Astrocyte (in vitro differentiated cells and primary cell): ENCODE measurements at regions not wholly inside any gene's neighbourhood (a gene's known extent, or its start where the extent isn't known, plus 50 kb on each side); places are given as distances from the start of the nearest gene placed in this dataset.
A peak's percentile ranks its signal among the peaks of the same experiment; 100 is the strongest.

Experiments
- DNase-seq: peaks from one replicate; pipeline ENCODE4 v3.0.0-alpha.2; 2010; ENCODE audit warnings: low read depth
- FAIRE-seq: peaks from 2 replicates; lab custom pipeline; 2011; peaks lifted over from hg19 to GRCh38; lab: Jason Lieb, UNC
- H2AFZ ChIP-seq: 2 replicates; pipeline ENCODE4 v1.6.0; 2012; ENCODE audit warnings: low read depth, low read length, inconsistent platforms
- H3K27ac ChIP-seq: 2 replicates; pipeline ENCODE4 v1.5.1; 2011; ENCODE audit warnings: low read depth, low read length, inconsistent platforms
- H3K27me3 ChIP-seq: 2 replicates; pipeline ENCODE4 v1.6.0; 2011; ENCODE audit warnings: low read length, inconsistent platforms; ENCODE audit not compliant: insufficient read depth
- H3K36me3 ChIP-seq: 2 replicates; pipeline ENCODE4 v1.5.1; 2011; ENCODE audit warnings: low read length, inconsistent platforms; ENCODE audit not compliant: insufficient read depth
- H3K4me1 ChIP-seq: 2 replicates; pipeline ENCODE4 v1.5.1; 2011; ENCODE audit warnings: low read length, inconsistent platforms; ENCODE audit not compliant: insufficient read depth
- H3K4me2 ChIP-seq: 2 replicates; pipeline ENCODE4 v1.6.0; 2012; ENCODE audit warnings: low read length, inconsistent platforms
- H3K4me3 ChIP-seq: 2 replicates; pipeline ENCODE4 v1.5.1; 2011; ENCODE audit warnings: low read depth, mild to moderate bottlenecking, low read length, inconsistent platforms; ENCODE audit not compliant: insufficient read depth
- H3K79me2 ChIP-seq: 2 replicates; pipeline ENCODE4 v1.6.0; 2012; ENCODE audit warnings: mild to moderate bottlenecking, low read length, inconsistent platforms; ENCODE audit not compliant: insufficient read depth
- H3K9ac ChIP-seq: 2 replicates; pipeline ENCODE4 v1.6.0; 2012; ENCODE audit warnings: mild to moderate bottlenecking, low read length, inconsistent platforms
- H3K9me3 ChIP-seq: 2 replicates; pipeline ENCODE4 v1.5.1; 2012; ENCODE audit warnings: low read depth, mild to moderate bottlenecking, low read length, inconsistent platforms; ENCODE audit not compliant: insufficient read depth
- H4K20me1 ChIP-seq: 2 replicates; pipeline ENCODE4 v1.6.0; 2012; ENCODE audit warnings: low read length, inconsistent platforms; ENCODE audit not compliant: insufficient read depth
- H3K27ac Mint-ChIP-seq: one replicate; pipeline ENCODE4 v1.8.0; 2021; ENCODE audit warnings: mild to moderate bottlenecking, mixed read lengths; ENCODE audit not compliant: unreplicated experiment
- H3K27me3 Mint-ChIP-seq: one replicate; pipeline ENCODE4 v1.8.0; 2021; ENCODE audit warnings: low read depth, mixed read lengths; ENCODE audit not compliant: unreplicated experiment
- H3K36me3 Mint-ChIP-seq: one replicate; pipeline ENCODE4 v1.8.0; 2021; ENCODE audit warnings: low read depth, mixed read lengths; ENCODE audit not compliant: unreplicated experiment
- H3K4me1 Mint-ChIP-seq: one replicate; pipeline ENCODE4 v1.8.0; 2021; ENCODE audit warnings: low read depth, mixed read lengths; ENCODE audit not compliant: unreplicated experiment
- H3K4me3 Mint-ChIP-seq: one replicate; pipeline ENCODE4 v1.8.0; 2021; ENCODE audit warnings: mild to moderate bottlenecking, moderate library complexity, mixed read lengths; ENCODE audit not compliant: unreplicated experiment
- H3K9me3 Mint-ChIP-seq: one replicate; pipeline ENCODE4 v1.8.0; 2021; ENCODE audit warnings: mild to moderate bottlenecking, mixed read lengths; ENCODE audit not compliant: unreplicated experiment
- EZH2 ChIP-seq: IDR thresholded peaks from 2 replicates; pipeline ENCODE4 v1.6.1; 2012; ENCODE audit warnings: mild to moderate bottlenecking, low read length, inconsistent platforms; ENCODE audit not compliant: insufficient read depth
- TF ChIP-seq, protein P1 (sequence below): IDR thresholded peaks from 2 replicates; pipeline ENCODE4 v1.5.1; 2011; ENCODE audit warnings: low read depth, mild to moderate bottlenecking, inconsistent platforms, low read length, moderate library complexity; ENCODE audit not compliant: insufficient read depth

DNA sequence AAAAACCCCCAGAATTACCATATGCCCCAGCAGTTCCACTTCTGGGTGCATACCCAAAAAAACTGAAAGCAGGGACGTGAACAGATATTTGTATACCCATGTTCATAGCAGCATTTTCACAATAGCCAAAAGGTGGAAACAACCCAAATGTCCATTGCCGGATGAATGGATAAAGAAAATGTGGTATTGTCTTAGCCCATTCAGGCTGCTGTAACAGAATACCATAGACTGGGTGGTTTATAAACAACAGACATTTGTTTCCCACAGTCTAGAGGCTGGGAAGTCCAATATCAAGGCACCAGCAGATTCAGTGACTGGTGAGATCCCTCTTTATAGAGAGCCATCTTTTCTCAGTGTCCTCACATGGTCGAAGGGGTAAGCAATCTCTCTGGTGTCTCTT lies 182.1 kb upstream of the ANKRD28 start:
- Mint-ChIP-seq H3K4me1 (peaks cover 16% of the 10 kb centered on the region), H3K4me3 (no peak overlapping the region), H3K27ac (no peak overlapping the region), H3K36me3 (no peaks in the 10 kb centered on the region), H3K9me3 (peaks cover 7% of the 10 kb centered on the region), H3K27me3 (no peaks in the 10 kb centered on the region)
- no peak overlapping the region for H2AFZ ChIP-seq
- H3K9ac ChIP-seq = no peak overlapping the region
- no peaks in the 10 kb centered on the region for H4K20me1 ChIP-seq
- no peaks in the 10 kb centered on the region for H3K36me3 ChIP-seq
- H3K27ac ChIP-seq = no peak overlapping the region
- TF ChIP-seq, protein P1, sequence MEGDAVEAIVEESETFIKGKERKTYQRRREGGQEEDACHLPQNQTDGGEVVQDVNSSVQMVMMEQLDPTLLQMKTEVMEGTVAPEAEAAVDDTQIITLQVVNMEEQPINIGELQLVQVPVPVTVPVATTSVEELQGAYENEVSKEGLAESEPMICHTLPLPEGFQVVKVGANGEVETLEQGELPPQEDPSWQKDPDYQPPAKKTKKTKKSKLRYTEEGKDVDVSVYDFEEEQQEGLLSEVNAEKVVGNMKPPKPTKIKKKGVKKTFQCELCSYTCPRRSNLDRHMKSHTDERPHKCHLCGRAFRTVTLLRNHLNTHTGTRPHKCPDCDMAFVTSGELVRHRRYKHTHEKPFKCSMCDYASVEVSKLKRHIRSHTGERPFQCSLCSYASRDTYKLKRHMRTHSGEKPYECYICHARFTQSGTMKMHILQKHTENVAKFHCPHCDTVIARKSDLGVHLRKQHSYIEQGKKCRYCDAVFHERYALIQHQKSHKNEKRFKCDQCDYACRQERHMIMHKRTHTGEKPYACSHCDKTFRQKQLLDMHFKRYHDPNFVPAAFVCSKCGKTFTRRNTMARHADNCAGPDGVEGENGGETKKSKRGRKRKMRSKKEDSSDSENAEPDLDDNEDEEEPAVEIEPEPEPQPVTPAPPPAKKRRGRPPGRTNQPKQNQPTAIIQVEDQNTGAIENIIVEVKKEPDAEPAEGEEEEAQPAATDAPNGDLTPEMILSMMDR = no peak
- TF ChIP-seq EZH2 = no peak
- no peaks in the 10 kb centered on the region for H3K79me2 ChIP-seq
- H3K4me2 ChIP-seq = no peak overlapping the region
- H3K4me3 ChIP-seq = no peak overlapping the region
- H3K27me3 ChIP-seq = no peaks in the 10 kb centered on the region
- H3K4me1 ChIP-seq = peaks cover 18% of the 10 kb centered on the region
- no peak for FAIRE-seq
- H3K9me3 ChIP-seq = no peaks in the 10 kb centered on the region
- DNase-seq = no peak

DNA sequence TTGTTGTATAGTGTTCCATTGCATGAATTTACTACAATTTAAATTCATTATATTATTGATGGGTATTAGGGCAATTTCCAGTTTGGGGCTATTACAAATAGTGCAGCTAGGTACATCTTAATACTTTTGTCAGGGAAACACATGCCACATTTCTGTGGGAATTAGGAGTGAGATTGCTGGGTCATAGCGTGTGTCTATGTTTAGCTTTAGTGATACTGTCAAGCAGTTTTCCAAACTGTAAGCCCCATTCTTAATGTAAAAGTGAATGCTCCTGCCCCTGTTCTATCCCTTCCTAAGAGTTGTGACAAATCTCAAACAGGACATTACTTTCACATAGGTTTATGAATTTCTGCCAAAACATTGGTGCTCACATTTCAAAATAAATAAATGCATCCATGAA lies 184.5 kb upstream of the ANKRD28 start:
- peak overlapping the region; percentile 13 for H3K4me3 ChIP-seq
- H3K27me3 Mint-ChIP-seq = no peaks in the 10 kb centered on the region
- H2AFZ ChIP-seq = peak overlapping the region; percentile 0
- H3K27ac Mint-ChIP-seq = no peak overlapping the region
- no peaks in the 10 kb centered on the region for H3K27me3 ChIP-seq
- H3K4me1 ChIP-seq = peaks cover 18% of the 10 kb centered on the region
- H3K4me2 ChIP-seq = peak overlapping the region; percentile 81
- H3K4me3 Mint-ChIP-seq = no peak overlapping the region
- no peaks in the 10 kb centered on the region for H3K36me3 ChIP-seq
- peak overlapping the region; percentile 80 for H3K9ac ChIP-seq
- DNase-seq = no peak
- no peak for FAIRE-seq
- peaks cover 13% of the 10 kb centered on the region for H3K4me1 Mint-ChIP-seq
- peak overlapping the region; percentile 95 for H3K27ac ChIP-seq
- H3K9me3 ChIP-seq = no peaks in the 10 kb centered on the region
- H3K36me3 Mint-ChIP-seq = peaks cover 2% of the 10 kb centered on the region
- no peaks in the 10 kb centered on the region for H4K20me1 ChIP-seq
- peaks cover 14% of the 10 kb centered on the region for H3K9me3 Mint-ChIP-seq
- H3K79me2 ChIP-seq = no peaks in the 10 kb centered on the region
- TF ChIP-seq EZH2 = no peak
- TF ChIP-seq, protein P1 = no peak

DNA sequence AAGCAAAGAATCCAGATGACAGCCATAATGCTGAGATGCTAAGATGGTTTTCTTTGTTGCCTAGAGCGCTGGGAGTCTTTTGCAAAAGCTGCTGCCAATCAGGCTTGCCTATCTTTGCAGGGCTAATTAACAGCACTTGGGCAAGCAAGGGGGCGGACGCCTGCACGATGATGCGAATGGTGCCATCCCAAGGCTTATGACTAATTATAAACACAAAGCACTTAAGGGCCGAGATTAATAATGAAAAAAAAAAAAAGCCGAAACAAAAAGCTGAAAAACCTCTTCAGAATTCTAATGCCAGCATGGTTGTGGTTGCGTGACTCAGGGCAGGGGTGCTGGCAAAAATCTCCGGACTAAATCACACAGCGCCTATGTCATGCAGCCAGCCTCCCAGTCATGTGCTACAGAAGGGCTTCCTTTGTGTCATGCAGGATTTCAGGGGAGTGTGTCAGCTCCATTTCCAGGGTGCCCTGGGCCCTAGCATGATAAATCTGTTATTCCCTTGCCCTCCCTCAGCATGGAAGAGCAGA lies 185.0 kb upstream of the ANKRD28 start:
- peak overlapping the region; percentile 24 for H3K4me3 ChIP-seq
- H3K27ac Mint-ChIP-seq = peak overlapping the region; percentile 92
- H3K36me3 ChIP-seq = no peaks in the 10 kb centered on the region
- H4K20me1 ChIP-seq = no peaks in the 10 kb centered on the region
- no peaks in the 10 kb centered on the region for H3K27me3 Mint-ChIP-seq
- H3K27ac ChIP-seq = peak overlapping the region; percentile 95
- H3K27me3 ChIP-seq = no peaks in the 10 kb centered on the region
- no peak overlapping the region for H3K4me3 Mint-ChIP-seq
- peaks cover 13% of the 10 kb centered on the region for H3K4me1 Mint-ChIP-seq
- DNase-seq (peak; percentile 97), FAIRE-seq (peak; percentile 94)
- no peaks in the 10 kb centered on the region for H3K9me3 ChIP-seq
- TF ChIP-seq, protein P1 = no peak
- TF ChIP-seq EZH2 = no peak
- peaks cover 18% of the 10 kb centered on the region for H3K4me1 ChIP-seq
- peaks cover 2% of the 10 kb centered on the region for H3K36me3 Mint-ChIP-seq
- peaks cover 14% of the 10 kb centered on the region for H3K9me3 Mint-ChIP-seq
- H3K79me2 ChIP-seq = no peaks in the 10 kb centered on the region
- H2AFZ ChIP-seq = peak overlapping the region; percentile 41
- H3K4me2 ChIP-seq = peak overlapping the region; percentile 81
- H3K9ac ChIP-seq = peak overlapping the region; percentile 80
